Panc1 (cell line): ENCODE measurements at regions not wholly inside any gene's neighbourhood (a gene's known extent, or its start where the extent isn't known, plus 50 kb on each side); places are given as distances from the start of the nearest gene placed in this dataset.

Experiments used
- CTCF ChIP-seq: fragments of 450-650 bp; IDR thresholded peaks from 2 replicates; pipeline ENCODE4 v1.5.1; 2017; ENCODE audit warnings: mild to moderate bottlenecking
- POLR2AphosphoS5 ChIP-seq: IDR thresholded peaks from 2 replicates; pipeline ENCODE4 v1.6.1; 2012; ENCODE audit warnings: mild to moderate bottlenecking, low read depth, low read length, moderate library complexity
- SIN3A ChIP-seq: IDR thresholded peaks from 2 replicates; pipeline ENCODE4 v1.6.1; 2012; ENCODE audit warnings: low read depth, mild to moderate bottlenecking, low read length, moderate library complexity, borderline replicate concordance; ENCODE audit not compliant: insufficient read depth
- TCF7L2 ChIP-seq: IDR thresholded peaks from 2 replicates; pipeline ENCODE4 v1.6.1; 2011; ENCODE audit warnings: mild to moderate bottlenecking, low read depth, low read length, inconsistent platforms

GRCh38 chr10:53664282-53665019 lies 891.9 kb upstream of the MBL2 start:
- TF ChIP-seq CTCF, result no peak
- TF ChIP-seq TCF7L2, result no peak
- TF ChIP-seq SIN3A, result no peak
- TF ChIP-seq POLR2AphosphoS5, result no peak
